PC-3 (cell line): ENCODE measurements at regions not wholly inside any gene's neighbourhood (a gene's known extent, or its start where the extent isn't known, plus 50 kb on each side); places are given as distances from the start of the nearest gene placed in this dataset.
A peak's percentile ranks its signal among the peaks of the same experiment; 100 is the strongest.

Experiments used
- ATAC-seq: fragments of 200-7000 bp; cut with Tn5 transposase; 2 replicates; pipeline ENCODE4 v1.9.1; 2020; ENCODE audit warnings: mild to moderate bottlenecking, moderate library complexity
- BruUV-seq: library from RNA; stranded (reverse); fragments of 400-500 nt; replicated peaks from 2 replicates; lab custom pipeline; 2021; lab: Mats Ljungman, UMichigan
- CTCF ChIA-PET: fragments of 300-600 bp; sonication (Branson Sonifier 250); formaldehyde crosslinking; loops from one replicate; lab custom pipeline; 2022; ENCODE audit warnings: antibody characterized with exemption; lab: Charles Lee
- POLR2A ChIA-PET: fragments of 300-600 bp; sonication (Branson Sonifier 250); formaldehyde crosslinking; loops from one replicate; lab custom pipeline; 2022; ENCODE audit warnings: antibody characterized with exemption; ENCODE audit not compliant: unreplicated experiment; lab: Charles Lee
- DNase-seq: peaks from one replicate; pipeline ENCODE4 v3.0.0-alpha.2; 2015
- H2AFZ ChIP-seq: fragments of 300-600 bp; sonication (generic); 2 replicates; pipeline ENCODE4 v1.6.0; 2016; ENCODE audit warnings: antibody characterized with exemption, low read length
- H3F3A ChIP-seq: fragments of 300-600 bp; sonication (generic); one replicate; pipeline ENCODE4 v1.6.0; 2017; ENCODE audit warnings: antibody characterized with exemption, low read length, control low read depth, mild to moderate bottlenecking; ENCODE audit not compliant: unreplicated experiment
- H3K27ac ChIP-seq: fragments of 300-600 bp; sonication (generic); 2 replicates; pipeline ENCODE4 v1.5.1; 2016; ENCODE audit warnings: mild to moderate bottlenecking, low read length
- H3K27me3 ChIP-seq: fragments of 300-600 bp; sonication (generic); 2 replicates; pipeline ENCODE4 v1.6.1; 2016; ENCODE audit warnings: low read length, mixed read lengths
- H3K36me3 ChIP-seq: fragments of 300-600 bp; sonication (generic); 2 replicates; pipeline ENCODE4 v1.6.1; 2016; ENCODE audit warnings: low read depth, mixed run types, low read length, mixed read lengths
- H3K4me1 ChIP-seq: fragments of 300-600 bp; sonication (generic); 2 replicates; pipeline ENCODE4 v1.5.1; 2016; ENCODE audit warnings: low read length; ENCODE audit not compliant: insufficient read depth
- H3K4me2 ChIP-seq: fragments of 300-600 bp; sonication (generic); 2 replicates; pipeline ENCODE4 v1.6.0; 2016; ENCODE audit warnings: low read length
- H3K4me3 ChIP-seq: fragments of 300-600 bp; sonication (generic); 2 replicates; pipeline ENCODE4 v1.5.1; 2016; ENCODE audit warnings: mild to moderate bottlenecking, low read length, mixed read lengths
- H3K79me2 ChIP-seq: fragments of 300-600 bp; sonication (generic); 2 replicates; pipeline ENCODE4 v1.6.1; 2017; ENCODE audit warnings: low read length, mixed read lengths
- H3K9ac ChIP-seq: fragments of 300-600 bp; sonication (generic); 2 replicates; pipeline ENCODE4 v1.6.0; 2016; ENCODE audit warnings: mild to moderate bottlenecking, low read length
- H3K9me2 ChIP-seq: fragments of 300-600 bp; sonication (generic); replicated peaks from 2 replicates; pipeline ENCODE4 v1.6.1; 2016; ENCODE audit warnings: mixed run types, low read length, mixed read lengths
- H3K9me3 ChIP-seq: fragments of 300-600 bp; sonication (generic); 2 replicates; pipeline ENCODE4 v1.6.1; 2016; ENCODE audit warnings: low read length, mixed read lengths
- H4K20me1 ChIP-seq: fragments of 300-600 bp; sonication (generic); 2 replicates; pipeline ENCODE4 v1.6.1; 2016; ENCODE audit warnings: low read length, mixed read lengths
- EZH2 ChIP-seq: fragments of 300-600 bp; sonication (generic); IDR thresholded peaks from one replicate; pipeline ENCODE4 v1.6.1; 2017; ENCODE audit warnings: antibody characterized with exemption, mild to moderate bottlenecking, low read length; ENCODE audit not compliant: unreplicated experiment
- EZH2phosphoT487 ChIP-seq: fragments of 300-600 bp; sonication (generic); IDR thresholded peaks from 2 replicates; pipeline ENCODE4 v1.6.1; 2018; ENCODE audit warnings: mild to moderate bottlenecking, antibody characterized with exemption, low read length, borderline replicate concordance
- intact Hi-C: fragments of 100-400 bp; cut with micrococcal nuclease; formaldehyde crosslinking; loops from 2 replicates; pipeline ENCODE4 v1.9.0; 2023
- TF ChIP-seq, protein P1 (sequence below): fragments of 300-600 bp; sonication (generic); conservative IDR thresholded peaks from 2 replicates; pipeline ENCODE4 v1.5.1; 2017; ENCODE audit warnings: antibody characterized with exemption, low read depth, mild to moderate bottlenecking, low read length

- BruUV-seq = no TSS peak
- no peak overlapping the region for H2AFZ ChIP-seq
- H3K9me2 ChIP-seq = no peaks in the 10 kb centered on the region
These were observed 195.9 kb upstream of the RAD23B start for GRCh38 chr9:107087222-107087621.

GRCh38 chr9:107090218-107090617 lies 192.9 kb upstream of the RAD23B start:
- no peaks in the 10 kb centered on the region for H3K4me1 ChIP-seq
- no TSS peak for BruUV-seq
- H3K4me3 ChIP-seq = no peak overlapping the region
- no peaks in the 10 kb centered on the region for H3K9me2 ChIP-seq
- H3F3A ChIP-seq = no peaks in the 10 kb centered on the region
- DNase-seq = no peak
- TF ChIP-seq, protein P1, sequence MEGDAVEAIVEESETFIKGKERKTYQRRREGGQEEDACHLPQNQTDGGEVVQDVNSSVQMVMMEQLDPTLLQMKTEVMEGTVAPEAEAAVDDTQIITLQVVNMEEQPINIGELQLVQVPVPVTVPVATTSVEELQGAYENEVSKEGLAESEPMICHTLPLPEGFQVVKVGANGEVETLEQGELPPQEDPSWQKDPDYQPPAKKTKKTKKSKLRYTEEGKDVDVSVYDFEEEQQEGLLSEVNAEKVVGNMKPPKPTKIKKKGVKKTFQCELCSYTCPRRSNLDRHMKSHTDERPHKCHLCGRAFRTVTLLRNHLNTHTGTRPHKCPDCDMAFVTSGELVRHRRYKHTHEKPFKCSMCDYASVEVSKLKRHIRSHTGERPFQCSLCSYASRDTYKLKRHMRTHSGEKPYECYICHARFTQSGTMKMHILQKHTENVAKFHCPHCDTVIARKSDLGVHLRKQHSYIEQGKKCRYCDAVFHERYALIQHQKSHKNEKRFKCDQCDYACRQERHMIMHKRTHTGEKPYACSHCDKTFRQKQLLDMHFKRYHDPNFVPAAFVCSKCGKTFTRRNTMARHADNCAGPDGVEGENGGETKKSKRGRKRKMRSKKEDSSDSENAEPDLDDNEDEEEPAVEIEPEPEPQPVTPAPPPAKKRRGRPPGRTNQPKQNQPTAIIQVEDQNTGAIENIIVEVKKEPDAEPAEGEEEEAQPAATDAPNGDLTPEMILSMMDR = no peak
- TF ChIP-seq EZH2phosphoT487 = no peak
- TF ChIP-seq EZH2 = no peak
- H3K9me3 ChIP-seq = no peaks in the 10 kb centered on the region
- H3K4me2 ChIP-seq = no peak overlapping the region
- no peak overlapping the region for H3K9ac ChIP-seq
- no peaks in the 10 kb centered on the region for H4K20me1 ChIP-seq
- H3K79me2 ChIP-seq = no peaks in the 10 kb centered on the region
- CTCF ChIA-PET = no interaction called here
- POLR2A ChIA-PET = no interaction called here
- H3K27me3 ChIP-seq = no peaks in the 10 kb centered on the region
- no peak overlapping the region for H2AFZ ChIP-seq
- intact Hi-C loops = no loop called here
- ATAC-seq = no peak
- H3K36me3 ChIP-seq = no peaks in the 10 kb centered on the region
- H3K27ac ChIP-seq = no peak overlapping the region

More at GRCh38 chr9:107087222-107087621, 195.9 kb upstream of the RAD23B start:
- H3K27ac ChIP-seq = no peak overlapping the region
- no peaks in the 10 kb centered on the region for H3K36me3 ChIP-seq
- CTCF ChIA-PET = no interaction called here
- H4K20me1 ChIP-seq = no peaks in the 10 kb centered on the region
- H3K4me3 ChIP-seq = no peak overlapping the region
- no peak overlapping the region for H3K4me2 ChIP-seq
- no peaks in the 10 kb centered on the region for H3K79me2 ChIP-seq
- DNase-seq = no peak
- no peaks in the 10 kb centered on the region for H3K9me3 ChIP-seq
- H3F3A ChIP-seq = no peaks in the 10 kb centered on the region
- POLR2A ChIA-PET = no interaction called here
- no peak for ATAC-seq
- H3K9ac ChIP-seq = no peak overlapping the region
- TF ChIP-seq, protein P1 = 0 out of 2 replicates have a peak, but pooled peaks have one; percentile 10
- TF ChIP-seq EZH2phosphoT487 = no peak
- no peaks in the 10 kb centered on the region for H3K27me3 ChIP-seq
- intact Hi-C loops = no loop called here
- H3K4me1 ChIP-seq = no peaks in the 10 kb centered on the region

GRCh38 chr9:107093365-107094060 lies 189.6 kb upstream of the RAD23B start:
- Histone ChIP-seq H3K27me3 (no peaks in the 10 kb centered on the region), H3K4me3 (no peak overlapping the region), H3K9ac (no peak overlapping the region), H3F3A (no peaks in the 10 kb centered on the region), H3K79me2 (no peaks in the 10 kb centered on the region), H4K20me1 (no peaks in the 10 kb centered on the region), H3K4me2 (no peak overlapping the region), H3K27ac (no peak overlapping the region), H3K9me2 (no peaks in the 10 kb centered on the region), H2AFZ (no peak overlapping the region), H3K9me3 (no peaks in the 10 kb centered on the region), H3K4me1 (no peaks in the 10 kb centered on the region), H3K36me3 (no peaks in the 10 kb centered on the region)
- ChIA-PET POLR2A (no interaction called here), CTCF (no interaction called here)
- DNase-seq = no peak
- ATAC-seq = no peak
- BruUV-seq = no TSS peak
- intact Hi-C loops = no loop called here
- TF ChIP-seq, protein P1 = no peak
- no peak for TF ChIP-seq EZH2
- no peak for TF ChIP-seq EZH2phosphoT487
